HCT116 (cell line): ENCODE measurements at regions not wholly inside any gene's neighbourhood (a gene's known extent, or its start where the extent isn't known, plus 50 kb on each side); places are given as distances from the start of the nearest gene placed in this dataset.

Experiments used
- CTCF ChIP-seq, 3 experiments: fragments of 200-600 bp in 1 of 3; sonication (generic) in 1 of 3; IDR thresholded peaks in 2 of 3; conservative IDR thresholded peaks in 1 of 3; 2 replicates each; pipeline ENCODE4 v1.5.1; 2012 to 2017; ENCODE audit warnings: low read depth in 2 of 3, low read length in 2 of 3, antibody characterized with exemption in 1 of 3, borderline replicate concordance in 1 of 3, control low read depth in 1 of 3, mild to moderate bottlenecking in 1 of 3, mixed read lengths in 1 of 3, mixed run types in 1 of 3, moderate library complexity in 1 of 3; ENCODE audit not compliant: insufficient read depth in 1 of 3
- EZH2 ChIP-seq: fragments of 200-600 bp; sonication (generic); IDR thresholded peaks from 2 replicates; pipeline ENCODE4 v1.6.1; 2017; ENCODE audit warnings: antibody characterized with exemption, mixed run types

- TF ChIP-seq CTCF (IDR thresholded peaks at IDR 0.05 in 2 of 3, conservative IDR thresholded peaks at IDR 0.05 in 1 of 3; ENCODE audit: borderline replicate concordance in 1 of 3, insufficient read depth in 1 of 3, low read depth in 2 of 3, low read length in 2 of 3), result no peak
- no peak for TF ChIP-seq EZH2
Measured at GRCh38 chr9:13020146-13021040, 245.6 kb downstream of the LURAP1L start.
